ENCODE measurements at regions not wholly inside any gene's neighbourhood (a gene's known extent, or its start where the extent isn't known, plus 50 kb on each side); places are given as distances from the start of the nearest gene placed in this dataset.

- TF ChIP-seq CTCF (conservative IDR thresholded peaks at IDR 0.05 in 1 of 2, IDR thresholded peaks at IDR 0.05 in 1 of 2; ENCODE audit: extremely low read depth in 1 of 2, insufficient read depth in 1 of 2, low read depth in 1 of 2, low read length in 2 of 2) (no peak), EZH2 (IDR thresholded peaks at IDR 0.05; ENCODE audit: borderline replicate concordance, low read length) (no peak)
Measured at GRCh38 chr3:157590273-157590672, 87.1 kb upstream of the VEPH1 start.

All from mammary epithelial cell (primary cell).